AG09309 (cell line): ENCODE measurements at regions not wholly inside any gene's neighbourhood (a gene's known extent, or its start where the extent isn't known, plus 50 kb on each side); places are given as distances from the start of the nearest gene placed in this dataset.
A peak's percentile ranks its signal among the peaks of the same experiment; 100 is the strongest.

ENCODE experiments used
- DNase-seq: peaks from one replicate; pipeline ENCODE4 v3.0.0-alpha.2; 2010; ENCODE audit warnings: low read depth
- H3K4me3 ChIP-seq: 2 replicates; pipeline ENCODE4 v1.5.1; 2011; ENCODE audit warnings: mild to moderate bottlenecking, low read depth, low read length, moderate library complexity; ENCODE audit not compliant: control insufficient read depth
- CTCF ChIP-seq: IDR thresholded peaks from 2 replicates; pipeline ENCODE4 v1.5.1; 2011; ENCODE audit warnings: mild to moderate bottlenecking, low read depth, low read length, inconsistent platforms; ENCODE audit not compliant: insufficient read depth, control insufficient read depth; ENCODE audit errors: missing control alignments

- DNase-seq, result no peak
- no peak overlapping the region for H3K4me3 ChIP-seq
- no peak for TF ChIP-seq CTCF
These were observed 54.3 kb upstream of the SEMA3A start for GRCh38 chr7:84248843-84249242.

- no peak for TF ChIP-seq CTCF
- H3K4me3 ChIP-seq, result no peak overlapping the region
- DNase-seq, result no peak
These were observed 53.7 kb upstream of the SEMA3A start for GRCh38 chr7:84248267-84248666.

GRCh38 chr7:84247591-84247990 lies 53.0 kb upstream of the SEMA3A start:
- no peak for DNase-seq
- no peak overlapping the region for H3K4me3 ChIP-seq
- peak; percentile 24 for TF ChIP-seq CTCF

GRCh38 chr7:84245835-84246234 lies 51.2 kb upstream of the SEMA3A start:
- no peak overlapping the region for H3K4me3 ChIP-seq
- no peak for TF ChIP-seq CTCF
- no peak for DNase-seq
